IPS-20b (cell line): ENCODE measurements at regions not wholly inside any gene's neighbourhood (a gene's known extent, or its start where the extent isn't known, plus 50 kb on each side); places are given as distances from the start of the nearest gene placed in this dataset.

Source experiments
- H3K27ac ChIP-seq: one replicate; pipeline ENCODE4 v1.5.1; 2013; ENCODE audit warnings: low read length
- H3K27me3 ChIP-seq: 2 replicates; pipeline ENCODE4 v1.6.1; 2013; ENCODE audit warnings: mild to moderate bottlenecking, low read length, inconsistent platforms; ENCODE audit not compliant: insufficient read depth
- H3K36me3 ChIP-seq: 2 replicates; pipeline ENCODE4 v1.6.1; 2013; ENCODE audit warnings: low read depth, mild to moderate bottlenecking, inconsistent platforms, low read length, moderate library complexity; ENCODE audit not compliant: insufficient read depth
- H3K4me1 ChIP-seq: 2 replicates; pipeline ENCODE4 v1.6.1; 2013; ENCODE audit warnings: mild to moderate bottlenecking, control low read depth, inconsistent platforms, low read length, moderate library complexity; ENCODE audit not compliant: insufficient read depth
- H3K4me3 ChIP-seq: 2 replicates; pipeline ENCODE4 v1.5.1; 2013; ENCODE audit warnings: mild to moderate bottlenecking, low read length, inconsistent platforms
- H3K9ac ChIP-seq: 2 replicates; pipeline ENCODE4 v1.6.1; 2013; ENCODE audit warnings: low read depth, mild to moderate bottlenecking, inconsistent platforms, low read length, moderate library complexity
- H3K9me3 ChIP-seq: 2 replicates; pipeline ENCODE4 v1.6.1; 2013; ENCODE audit warnings: mild to moderate bottlenecking, low read depth, low read length, inconsistent platforms; ENCODE audit not compliant: insufficient read depth

- H3K9ac ChIP-seq: no peak overlapping the region; the same call in 1 of the 2 replicates
- no peak overlapping the region for H3K27ac ChIP-seq
- H3K27me3 ChIP-seq: no peaks in the 10 kb centered on the region
- peaks cover 18% of the 10 kb centered on the region for H3K4me1 ChIP-seq
- H3K4me3 ChIP-seq: no peak overlapping the region
- no peaks in the 10 kb centered on the region for H3K36me3 ChIP-seq
- H3K9me3 ChIP-seq: no peaks in the 10 kb centered on the region
Measured at GRCh38 chr21:26732432-26733221, 112.6 kb downstream of the ADAMTS1 start.

GRCh38 chr21:26719750-26720149 lies 125.5 kb downstream of the ADAMTS1 start:
- no peak overlapping the region for H3K27ac ChIP-seq
- no peaks in the 10 kb centered on the region for H3K9me3 ChIP-seq
- no peak overlapping the region for H3K9ac ChIP-seq
- no peak overlapping the region for H3K4me3 ChIP-seq
- H3K4me1 ChIP-seq: no peaks in the 10 kb centered on the region
- H3K27me3 ChIP-seq: no peaks in the 10 kb centered on the region
- no peaks in the 10 kb centered on the region for H3K36me3 ChIP-seq

GRCh38 chr21:26717146-26717739 lies 128.0 kb downstream of the ADAMTS1 start:
- Histone ChIP-seq H3K27ac (no peak overlapping the region), H3K9ac (no peak overlapping the region), H3K27me3 (no peaks in the 10 kb centered on the region), H3K4me3 (no peak overlapping the region), H3K4me1 (no peaks in the 10 kb centered on the region), H3K36me3 (no peaks in the 10 kb centered on the region), H3K9me3 (no peaks in the 10 kb centered on the region)

GRCh38 chr21:26715878-26716506 lies 129.2 kb downstream of the ADAMTS1 start:
- no peak overlapping the region for H3K9ac ChIP-seq
- no peaks in the 10 kb centered on the region for H3K27me3 ChIP-seq
- no peak overlapping the region for H3K4me3 ChIP-seq
- no peaks in the 10 kb centered on the region for H3K9me3 ChIP-seq
- H3K27ac ChIP-seq: no peak overlapping the region
- no peaks in the 10 kb centered on the region for H3K4me1 ChIP-seq
- no peaks in the 10 kb centered on the region for H3K36me3 ChIP-seq

GRCh38 chr21:26715116-26715515 lies 130.1 kb downstream of the ADAMTS1 start:
- H3K4me3 ChIP-seq: no peak overlapping the region
- H3K27ac ChIP-seq: no peak overlapping the region
- H3K4me1 ChIP-seq: no peaks in the 10 kb centered on the region; the same call in 1 of the 2 replicates
- no peaks in the 10 kb centered on the region for H3K9me3 ChIP-seq
- no peaks in the 10 kb centered on the region for H3K27me3 ChIP-seq
- no peaks in the 10 kb centered on the region for H3K36me3 ChIP-seq
- H3K9ac ChIP-seq: no peak overlapping the region

GRCh38 chr21:26710155-26710554 lies 135.1 kb downstream of the ADAMTS1 start:
- no peak overlapping the region for H3K27ac ChIP-seq
- H3K4me3 ChIP-seq: no peak overlapping the region

GRCh38 chr21:26709090-26709489 lies 136.0 kb upstream of the CYYR1 start:
- no peak overlapping the region for H3K9ac ChIP-seq
- no peak overlapping the region for H3K4me3 ChIP-seq
- H3K36me3 ChIP-seq: no peaks in the 10 kb centered on the region
- no peaks in the 10 kb centered on the region for H3K9me3 ChIP-seq
- H3K4me1 ChIP-seq: no peaks in the 10 kb centered on the region; the same call in 1 of the 2 replicates
- H3K27me3 ChIP-seq: no peaks in the 10 kb centered on the region
- no peak overlapping the region for H3K27ac ChIP-seq

More at GRCh38 chr21:26710155-26710554, 135.1 kb downstream of the ADAMTS1 start:
- Histone ChIP-seq H3K9me3 (no peaks in the 10 kb centered on the region), H3K9ac (0 out of 2 replicates have a peak overlapping the region, but pooled peaks have one; percentile 11), H3K4me1 (no peaks in the 10 kb centered on the region; the same call in 1 of the 2 replicates), H3K27me3 (no peaks in the 10 kb centered on the region), H3K36me3 (no peaks in the 10 kb centered on the region)

- Histone ChIP-seq H3K27me3 (no peaks in the 10 kb centered on the region), H3K36me3 (no peaks in the 10 kb centered on the region), H3K4me1 (no peaks in the 10 kb centered on the region; the same call in 1 of the 2 replicates), H3K9me3 (no peaks in the 10 kb centered on the region), H3K27ac (no peak overlapping the region), H3K9ac (no peak overlapping the region), H3K4me3 (no peak overlapping the region)
Measured at GRCh38 chr21:26708223-26708800, 135.2 kb upstream of the CYYR1 start.

GRCh38 chr21:26707246-26707645 lies 134.2 kb upstream of the CYYR1 start:
- Histone ChIP-seq H3K4me1 (no peaks in the 10 kb centered on the region; the same call in 1 of the 2 replicates), H3K27ac (no peak overlapping the region)

GRCh38 chr21:26698416-26698815 lies 125.3 kb upstream of the CYYR1 start:
- Histone ChIP-seq H3K27ac (no peak overlapping the region), H3K36me3 (no peaks in the 10 kb centered on the region), H3K9ac (no peak overlapping the region), H3K9me3 (no peaks in the 10 kb centered on the region), H3K4me1 (no peaks in the 10 kb centered on the region), H3K4me3 (no peak overlapping the region), H3K27me3 (no peaks in the 10 kb centered on the region)

More at GRCh38 chr21:26707246-26707645, 134.2 kb upstream of the CYYR1 start:
- Histone ChIP-seq H3K27me3 (no peaks in the 10 kb centered on the region), H3K9me3 (no peaks in the 10 kb centered on the region), H3K4me3 (no peak overlapping the region), H3K36me3 (no peaks in the 10 kb centered on the region), H3K9ac (no peak overlapping the region)

- Histone ChIP-seq H3K4me1 (no peaks in the 10 kb centered on the region), H3K9me3 (no peaks in the 10 kb centered on the region), H3K27me3 (no peaks in the 10 kb centered on the region), H3K4me3 (no peak overlapping the region), H3K9ac (no peak overlapping the region), H3K27ac (no peak overlapping the region), H3K36me3 (no peaks in the 10 kb centered on the region)
Measured at GRCh38 chr21:26691416-26691815, 118.3 kb upstream of the CYYR1 start.
